ENCODE measurements at regions not wholly inside any gene's neighbourhood (a gene's known extent, or its start where the extent isn't known, plus 50 kb on each side); places are given as distances from the start of the nearest gene placed in this dataset.

GRCh38 chr4:128388796-128389195, 101.2 kb upstream of the PGRMC2 start:
- DNase-seq (no peak), ATAC-seq (ENCODE audit: low read depth) (no peak)
- Histone ChIP-seq H3K23ac (ENCODE audit: low read depth, low read length) (no peak overlapping the region), H2AK9ac (replicated peaks; ENCODE audit: low read depth, low read length, poor library complexity) (no peak overlapping the region), H2AFZ (replicated peaks; ENCODE audit: low read length, poor library complexity) (no peak overlapping the region), H3K4ac (ENCODE audit: low read depth, low read length) (no peak overlapping the region), H3K56ac (ENCODE audit: extremely low read depth, insufficient read depth, low read length) (no peak overlapping the region), H2BK20ac (ENCODE audit: low read depth, low read length) (no peak overlapping the region), H4K20me1 (ENCODE audit: insufficient read depth, low read length) (no peaks in the 10 kb centered on the region), H4K8ac (ENCODE audit: low read depth in 2 of 2, low read length in 2 of 2) (no peak overlapping the region), H3K9me1 (ENCODE audit: insufficient read depth, low read length) (peaks cover 28% of the 10 kb centered on the region), H2BK5ac (ENCODE audit: low read depth, low read length, poor library complexity, severe bottlenecking) (no peak overlapping the region), H3K36me3 (ENCODE audit: control insufficient read depth, insufficient read depth, low read length) (no peaks in the 10 kb centered on the region), H3K18ac (ENCODE audit: low read depth, low read length) (0 out of 2 replicates have a peak overlapping the region, but pooled peaks have one; percentile 5), H3K4me1 (ENCODE audit: control insufficient read depth, insufficient read depth, low read length) (peaks cover 37% of the 10 kb centered on the region), H3K9me3 (ENCODE audit: control insufficient read depth, insufficient read depth, low read length) (no peaks in the 10 kb centered on the region), H4K5ac (ENCODE audit: low read depth, low read length) (no peak overlapping the region), H2BK15ac (ENCODE audit: low read depth, low read length) (no peak overlapping the region), H3K4me2 (ENCODE audit: low read depth, low read length) (no peak overlapping the region), H3K27me3 (ENCODE audit: control insufficient read depth, insufficient read depth, low read length) (no peaks in the 10 kb centered on the region), H3K14ac (replicated peaks; ENCODE audit: low read depth, low read length) (no peak overlapping the region), H3K4me3 (ENCODE audit: insufficient read depth, low read depth, low read length) (no peak overlapping the region), H3K9ac (ENCODE audit: low read depth, low read length) (no peak overlapping the region), H3K79me1 (ENCODE audit: low read depth in 1 of 2, low read length in 2 of 2) (no peaks in the 10 kb centered on the region), H3K27ac (ENCODE audit: insufficient read depth, low read length) (no peak overlapping the region), H2AK5ac (ENCODE audit: low read depth, low read length) (no peak overlapping the region), H2BK120ac (ENCODE audit: low read depth, low read length) (no peak overlapping the region), H4K91ac (ENCODE audit: insufficient read depth, low read depth, low read length) (no peak overlapping the region)
- in situ Hi-C loops (cut with MboI; ENCODE audit: low sequenced_read_pairs): no loop called here
- WGBS, 2 experiments (ENCODE audit: extremely low coverage in 2 of 2, insufficient read length in 1 of 2): 100% methylated on average over 1 of the region's 2 CpGs; no CpG with 5 or more reads in 1 of the 2 experiments
- dilution Hi-C loops (cut with HindIII; ENCODE audit: low sequenced_read_pairs, unreplicated experiment): no loop called here
- no peak for TF ChIP-seq RCOR1 (IDR thresholded peaks at IDR 0.05; ENCODE audit: insufficient replicate concordance, low read length)
- no peak for TF ChIP-seq CHD1 (IDR thresholded peaks at IDR 0.05; ENCODE audit: low read depth, low read length)
- TF ChIP-seq CEBPB (IDR thresholded peaks at IDR 0.05; ENCODE audit: low read depth, low read length): no peak
- TF ChIP-seq SMC3 (IDR thresholded peaks at IDR 0.05; ENCODE audit: low read depth, low read length): no peak
- TF ChIP-seq CTCF (conservative IDR thresholded peaks at IDR 0.05; ENCODE audit: low read depth, low read length): no peak
- no peak for TF ChIP-seq MXI1 (IDR thresholded peaks at IDR 0.05; ENCODE audit: borderline replicate concordance, low read depth, low read length)
- TF ChIP-seq FOS (IDR thresholded peaks at IDR 0.05; ENCODE audit: low read depth, low read length): no peak
- no peak for TF ChIP-seq MAZ (IDR thresholded peaks at IDR 0.05; ENCODE audit: borderline replicate concordance, low read depth, low read length)
- TF ChIP-seq RFX5 (IDR thresholded peaks at IDR 0.05; ENCODE audit: low read depth, low read length): no peak
- TF ChIP-seq BHLHE40 (IDR thresholded peaks at IDR 0.05; ENCODE audit: low read depth, low read length): no peak
- TF ChIP-seq RAD21 (IDR thresholded peaks at IDR 0.05; ENCODE audit: low read length): no peak
- no peak for TF ChIP-seq MAFK (IDR thresholded peaks at IDR 0.05; ENCODE audit: low read depth, low read length)
- TF ChIP-seq NFE2L2 (IDR thresholded peaks at IDR 0.05; ENCODE audit: low read depth, low read length): no peak
- TF ChIP-seq USF2 (IDR thresholded peaks at IDR 0.05; ENCODE audit: low read depth, low read length): no peak
- TF ChIP-seq POLR2A (IDR thresholded peaks at IDR 0.05; ENCODE audit: low read depth, low read length): no peak
- TF ChIP-seq ELK1 (IDR thresholded peaks at IDR 0.05; ENCODE audit: borderline replicate concordance, low read depth, low read length): no peak
- no TSS peak for BruUV-seq (replicated peaks)
- intact Hi-C loops (cut with micrococcal nuclease): loop anchor here (5.0 to 10.0 kb wide), 6 partner anchors 64 to 706 kb away; partner anchors contain the start of genes C4orf33 and SCLT1
- ChIA-PET POLR2A (ENCODE audit: unreplicated experiment) (no interaction called here), CTCF (no interaction called here)

Measured in IMR-90 (cell line).